MM.1S (cell line): ENCODE measurements at regions not wholly inside any gene's neighbourhood (a gene's known extent, or its start where the extent isn't known, plus 50 kb on each side); places are given as distances from the start of the nearest gene placed in this dataset.

Experiments
- EZH2 ChIP-seq: fragments of 300-600 bp; sonication (generic); optimal IDR thresholded peaks from 2 replicates; pipeline ENCODE3; 2017; ENCODE audit warnings: low read depth, mild to moderate bottlenecking, antibody characterized with exemption, low read length, mixed read lengths
- TF ChIP-seq, protein P1 (sequence below): fragments of 300-600 bp; sonication (generic); IDR thresholded peaks from 2 replicates; pipeline ENCODE4 v1.5.1; 2016; ENCODE audit warnings: antibody characterized with exemption, low read length, mixed read lengths

DNA sequence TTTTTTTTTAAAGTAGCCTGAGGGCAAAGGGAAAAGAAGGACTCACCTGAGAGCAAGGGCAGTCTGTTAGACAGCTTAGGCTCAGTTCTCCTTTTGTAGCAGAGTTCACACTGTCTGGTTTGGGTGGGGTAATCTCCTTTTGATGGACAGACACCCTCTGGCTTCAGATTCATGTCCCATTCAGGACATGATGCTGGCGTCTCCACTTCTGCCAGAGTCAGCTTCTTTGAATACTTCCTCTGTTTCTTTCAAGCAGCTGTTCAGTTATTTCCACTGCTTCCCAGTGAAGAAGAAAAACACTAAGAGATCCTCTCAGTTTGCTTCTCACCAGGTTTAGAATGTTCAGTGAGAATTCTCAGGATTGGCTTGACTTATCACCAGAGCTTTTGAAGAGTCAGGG lies 79.0 kb upstream of the HSD17B12 start:
- no peak for TF ChIP-seq EZH2
- TF ChIP-seq, protein P1, sequence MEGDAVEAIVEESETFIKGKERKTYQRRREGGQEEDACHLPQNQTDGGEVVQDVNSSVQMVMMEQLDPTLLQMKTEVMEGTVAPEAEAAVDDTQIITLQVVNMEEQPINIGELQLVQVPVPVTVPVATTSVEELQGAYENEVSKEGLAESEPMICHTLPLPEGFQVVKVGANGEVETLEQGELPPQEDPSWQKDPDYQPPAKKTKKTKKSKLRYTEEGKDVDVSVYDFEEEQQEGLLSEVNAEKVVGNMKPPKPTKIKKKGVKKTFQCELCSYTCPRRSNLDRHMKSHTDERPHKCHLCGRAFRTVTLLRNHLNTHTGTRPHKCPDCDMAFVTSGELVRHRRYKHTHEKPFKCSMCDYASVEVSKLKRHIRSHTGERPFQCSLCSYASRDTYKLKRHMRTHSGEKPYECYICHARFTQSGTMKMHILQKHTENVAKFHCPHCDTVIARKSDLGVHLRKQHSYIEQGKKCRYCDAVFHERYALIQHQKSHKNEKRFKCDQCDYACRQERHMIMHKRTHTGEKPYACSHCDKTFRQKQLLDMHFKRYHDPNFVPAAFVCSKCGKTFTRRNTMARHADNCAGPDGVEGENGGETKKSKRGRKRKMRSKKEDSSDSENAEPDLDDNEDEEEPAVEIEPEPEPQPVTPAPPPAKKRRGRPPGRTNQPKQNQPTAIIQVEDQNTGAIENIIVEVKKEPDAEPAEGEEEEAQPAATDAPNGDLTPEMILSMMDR = no peak
